ENCODE measurements at regions not wholly inside any gene's neighbourhood (a gene's known extent, or its start where the extent isn't known, plus 50 kb on each side); places are given as distances from the start of the nearest gene placed in this dataset.
A peak's percentile ranks its signal among the peaks of the same experiment; 100 is the strongest.

- Mint-ChIP-seq H3K4me3 (no peak overlapping the region), H3K27me3 (no peaks in the 10 kb centered on the region), H3K9me3 (no peaks in the 10 kb centered on the region), H3K4me1 (no peaks in the 10 kb centered on the region), H3K36me3 (no peaks in the 10 kb centered on the region), H3K27ac (peak overlapping the region in 1 of 3 donors; percentile 23)
- ATAC-seq (ENCODE audit: low read depth in 2 of 2) (no peak), DNase-seq (no peak)
- Histone ChIP-seq H3K36me3 (ENCODE audit: control insufficient read depth, insufficient read depth, low read length) (no peaks in the 10 kb centered on the region), H3K4me3 (ENCODE audit: low read depth, low read length) (no peak overlapping the region), H3K27ac (ENCODE audit: insufficient read depth, low read length, poor library complexity, severe bottlenecking) (no peak overlapping the region), H3K27me3 (ENCODE audit: control insufficient read depth, insufficient read depth, low read length) (no peaks in the 10 kb centered on the region), H3K9me3 (ENCODE audit: control insufficient read depth in 2 of 2, low read length in 2 of 2) (no peaks in the 10 kb centered on the region), H3K4me1 (ENCODE audit: control insufficient read depth, insufficient read depth, low read length, poor library complexity, severe bottlenecking) (no peaks in the 10 kb centered on the region)
These were observed 107.8 kb upstream of the TENT5D start for GRCh38 chrX:80312448-80312847.

- H3K4me3 Mint-ChIP-seq: no peak overlapping the region
- Histone ChIP-seq H3K9me3 (ENCODE audit: control insufficient read depth in 2 of 2, low read length in 2 of 2) (no peaks in the 10 kb centered on the region), H3K4me3 (ENCODE audit: low read depth, low read length) (no peak overlapping the region), H3K36me3 (ENCODE audit: control insufficient read depth, insufficient read depth, low read length) (no peaks in the 10 kb centered on the region), H3K27ac (ENCODE audit: insufficient read depth, low read length, poor library complexity, severe bottlenecking) (no peak overlapping the region), H3K4me1 (ENCODE audit: control insufficient read depth, insufficient read depth, low read length, poor library complexity, severe bottlenecking) (no peaks in the 10 kb centered on the region), H3K27me3 (ENCODE audit: control insufficient read depth, insufficient read depth, low read length) (no peaks in the 10 kb centered on the region)
- no peaks in the 10 kb centered on the region for H3K4me1 Mint-ChIP-seq
- ATAC-seq (ENCODE audit: low read depth in 2 of 2) (no peak), DNase-seq (no peak)
- no peak overlapping the region for H3K27ac Mint-ChIP-seq
- H3K9me3 Mint-ChIP-seq: peaks cover 0 to 7% (median 0%) of the 10 kb centered on the region in 7 donors
- no peaks in the 10 kb centered on the region for H3K36me3 Mint-ChIP-seq
- no peaks in the 10 kb centered on the region for H3K27me3 Mint-ChIP-seq
These were observed 103.7 kb upstream of the TENT5D start for GRCh38 chrX:80316526-80316925.

GRCh38 chrX:80317646-80318045 is 102.6 kb upstream of the TENT5D start:
- Mint-ChIP-seq H3K9me3 (peaks cover 0 to 11% (median 2%) of the 10 kb centered on the region in 7 donors), H3K4me1 (no peaks in the 10 kb centered on the region), H3K27me3 (no peaks in the 10 kb centered on the region), H3K27ac (no peak overlapping the region), H3K36me3 (no peaks in the 10 kb centered on the region), H3K4me3 (no peak overlapping the region)
- H3K27ac ChIP-seq (ENCODE audit: insufficient read depth, low read length, poor library complexity, severe bottlenecking): no peak overlapping the region
- H3K9me3 ChIP-seq (ENCODE audit: control insufficient read depth in 2 of 2, low read length in 2 of 2): no peaks in the 10 kb centered on the region
- DNase-seq: no peak
- H3K27me3 ChIP-seq (ENCODE audit: control insufficient read depth, insufficient read depth, low read length): no peaks in the 10 kb centered on the region
- H3K36me3 ChIP-seq (ENCODE audit: control insufficient read depth, insufficient read depth, low read length): no peaks in the 10 kb centered on the region
- H3K4me3 ChIP-seq (ENCODE audit: low read depth, low read length): no peak overlapping the region
- H3K4me1 ChIP-seq (ENCODE audit: control insufficient read depth, insufficient read depth, low read length, poor library complexity, severe bottlenecking): no peaks in the 10 kb centered on the region
- ATAC-seq (ENCODE audit: low read depth in 2 of 2): no peak

- H3K4me3 Mint-ChIP-seq: no peak overlapping the region
- no peaks in the 10 kb centered on the region for H3K27me3 ChIP-seq (ENCODE audit: control insufficient read depth, insufficient read depth, low read length)
- no peak overlapping the region for H3K27ac ChIP-seq (ENCODE audit: insufficient read depth, low read length, poor library complexity, severe bottlenecking)
- no peaks in the 10 kb centered on the region for H3K9me3 Mint-ChIP-seq
- H3K9me3 ChIP-seq (ENCODE audit: control insufficient read depth in 2 of 2, low read length in 2 of 2): no peaks in the 10 kb centered on the region
- no peaks in the 10 kb centered on the region for H3K4me1 Mint-ChIP-seq
- H3K4me3 ChIP-seq (ENCODE audit: low read depth, low read length): no peak overlapping the region
- H3K27ac Mint-ChIP-seq: no peak overlapping the region
- DNase-seq (no peak), ATAC-seq (ENCODE audit: low read depth in 2 of 2) (no peak)
- H3K4me1 ChIP-seq (ENCODE audit: control insufficient read depth, insufficient read depth, low read length, poor library complexity, severe bottlenecking): no peaks in the 10 kb centered on the region
- no peaks in the 10 kb centered on the region for H3K36me3 ChIP-seq (ENCODE audit: control insufficient read depth, insufficient read depth, low read length)
- H3K27me3 Mint-ChIP-seq: no peaks in the 10 kb centered on the region
- H3K36me3 Mint-ChIP-seq: no peaks in the 10 kb centered on the region
These were observed 89.0 kb upstream of the TENT5D start for GRCh38 chrX:80331285-80331684.

GRCh38 chrX:80334583-80334982 is 85.7 kb upstream of the TENT5D start:
- no peak overlapping the region for H3K4me3 Mint-ChIP-seq
- H3K27ac Mint-ChIP-seq: no peak overlapping the region

GRCh38 chrX:80335062-80335830 is 85.0 kb upstream of the TENT5D start:
- Histone ChIP-seq H3K4me1 (ENCODE audit: control insufficient read depth, insufficient read depth, low read length, poor library complexity, severe bottlenecking) (no peaks in the 10 kb centered on the region), H3K36me3 (ENCODE audit: control insufficient read depth, insufficient read depth, low read length) (no peaks in the 10 kb centered on the region), H3K9me3 (ENCODE audit: control insufficient read depth in 2 of 2, low read length in 2 of 2) (no peaks in the 10 kb centered on the region), H3K27ac (ENCODE audit: insufficient read depth, low read length, poor library complexity, severe bottlenecking) (no peak overlapping the region), H3K4me3 (ENCODE audit: low read depth, low read length) (no peak overlapping the region), H3K27me3 (ENCODE audit: control insufficient read depth, insufficient read depth, low read length) (no peaks in the 10 kb centered on the region)
- Mint-ChIP-seq H3K36me3 (no peaks in the 10 kb centered on the region), H3K4me3 (no peak overlapping the region), H3K4me1 (no peaks in the 10 kb centered on the region), H3K27ac (no peak overlapping the region), H3K9me3 (no peaks in the 10 kb centered on the region), H3K27me3 (no peaks in the 10 kb centered on the region)
- ATAC-seq (ENCODE audit: low read depth in 2 of 2) (no peak), DNase-seq (no peak)

More at GRCh38 chrX:80334583-80334982, 85.7 kb upstream of the TENT5D start:
- Histone ChIP-seq H3K4me1 (ENCODE audit: control insufficient read depth, insufficient read depth, low read length, poor library complexity, severe bottlenecking) (no peaks in the 10 kb centered on the region), H3K27me3 (ENCODE audit: control insufficient read depth, insufficient read depth, low read length) (no peaks in the 10 kb centered on the region), H3K36me3 (ENCODE audit: control insufficient read depth, insufficient read depth, low read length) (no peaks in the 10 kb centered on the region), H3K9me3 (ENCODE audit: control insufficient read depth in 2 of 2, low read length in 2 of 2) (no peaks in the 10 kb centered on the region), H3K4me3 (ENCODE audit: low read depth, low read length) (no peak overlapping the region), H3K27ac (ENCODE audit: insufficient read depth, low read length, poor library complexity, severe bottlenecking) (no peak overlapping the region)
- no peaks in the 10 kb centered on the region for H3K9me3 Mint-ChIP-seq
- no peaks in the 10 kb centered on the region for H3K27me3 Mint-ChIP-seq
- H3K36me3 Mint-ChIP-seq: no peaks in the 10 kb centered on the region
- DNase-seq (no peak), ATAC-seq (ENCODE audit: low read depth in 2 of 2) (no peak)
- no peaks in the 10 kb centered on the region for H3K4me1 Mint-ChIP-seq

GRCh38 chrX:80354966-80355465 is 65.2 kb upstream of the TENT5D start:
- no peak overlapping the region for H3K27ac ChIP-seq (ENCODE audit: insufficient read depth, low read length, poor library complexity, severe bottlenecking)
- H3K4me3 ChIP-seq (ENCODE audit: low read depth, low read length): no peak overlapping the region
- no peaks in the 10 kb centered on the region for H3K9me3 ChIP-seq (ENCODE audit: control insufficient read depth in 2 of 2, low read length in 2 of 2)
- H3K36me3 Mint-ChIP-seq: no peaks in the 10 kb centered on the region
- no peaks in the 10 kb centered on the region for H3K4me1 ChIP-seq (ENCODE audit: control insufficient read depth, insufficient read depth, low read length, poor library complexity, severe bottlenecking)
- DNase-seq (no peak), ATAC-seq (ENCODE audit: low read depth in 2 of 2) (no peak)
- H3K4me3 Mint-ChIP-seq: no peak overlapping the region
- H3K27me3 ChIP-seq (ENCODE audit: control insufficient read depth, insufficient read depth, low read length): no peaks in the 10 kb centered on the region
- H3K27ac Mint-ChIP-seq: no peak overlapping the region
- H3K4me1 Mint-ChIP-seq: no peaks in the 10 kb centered on the region
- peaks cover 0 to 5% (median 0%) of the 10 kb centered on the region in 7 donors for H3K9me3 Mint-ChIP-seq
- H3K36me3 ChIP-seq (ENCODE audit: control insufficient read depth, insufficient read depth, low read length): no peaks in the 10 kb centered on the region
- no peaks in the 10 kb centered on the region for H3K27me3 Mint-ChIP-seq

Data from CD4-positive, CD25-positive, alpha-beta regulatory T cell (primary cell).